ENCODE measurements at regions not wholly inside any gene's neighbourhood (a gene's known extent, or its start where the extent isn't known, plus 50 kb on each side); places are given as distances from the start of the nearest gene placed in this dataset.

DNA sequence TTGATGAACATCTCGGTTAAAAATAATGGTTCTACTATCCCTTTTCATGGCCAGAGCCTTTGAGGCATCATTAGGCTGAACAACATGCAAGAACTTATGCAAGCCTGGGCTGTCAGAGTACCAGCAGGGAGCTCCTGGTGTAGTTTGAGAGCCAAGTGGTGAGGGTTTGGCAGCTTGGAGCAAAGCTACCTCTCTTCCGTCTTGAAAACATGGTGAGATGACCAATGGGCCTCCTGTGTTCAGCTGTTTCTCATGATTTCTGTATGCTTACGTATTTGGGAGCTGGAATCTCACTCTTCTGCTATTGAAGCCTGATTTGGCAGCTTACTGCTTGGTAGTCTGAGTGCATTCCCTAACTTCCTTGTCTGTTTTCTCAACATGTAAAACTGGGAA is 150.4 kb downstream of the CXCL12 start:
- no peaks in the 10 kb centered on the region for H4K20me1 ChIP-seq (ENCODE audit: insufficient read depth, low read length)
- no peak overlapping the region for H2AFZ ChIP-seq (ENCODE audit: low read depth, low read length)
- H3K36me3 ChIP-seq (replicated peaks; ENCODE audit: low read depth, low read length), result no peaks in the 10 kb centered on the region
- H3K9me3 ChIP-seq (ENCODE audit: insufficient read depth, low read length), result no peaks in the 10 kb centered on the region
- no peak overlapping the region for H3K9ac ChIP-seq (ENCODE audit: low read length)
- no peaks in the 10 kb centered on the region for H3K27me3 ChIP-seq (ENCODE audit: low read depth, low read length)
- no peak overlapping the region for H3K27ac ChIP-seq (ENCODE audit: low read length)
- H3K4me3 ChIP-seq (ENCODE audit: low read length), result no peak overlapping the region
- no peaks in the 10 kb centered on the region for H3K79me2 ChIP-seq (ENCODE audit: low read length)
- TF ChIP-seq EZH2phosphoT487 (IDR thresholded peaks at IDR 0.05; ENCODE audit: low read depth), result no peak
- TF ChIP-seq, protein P1, sequence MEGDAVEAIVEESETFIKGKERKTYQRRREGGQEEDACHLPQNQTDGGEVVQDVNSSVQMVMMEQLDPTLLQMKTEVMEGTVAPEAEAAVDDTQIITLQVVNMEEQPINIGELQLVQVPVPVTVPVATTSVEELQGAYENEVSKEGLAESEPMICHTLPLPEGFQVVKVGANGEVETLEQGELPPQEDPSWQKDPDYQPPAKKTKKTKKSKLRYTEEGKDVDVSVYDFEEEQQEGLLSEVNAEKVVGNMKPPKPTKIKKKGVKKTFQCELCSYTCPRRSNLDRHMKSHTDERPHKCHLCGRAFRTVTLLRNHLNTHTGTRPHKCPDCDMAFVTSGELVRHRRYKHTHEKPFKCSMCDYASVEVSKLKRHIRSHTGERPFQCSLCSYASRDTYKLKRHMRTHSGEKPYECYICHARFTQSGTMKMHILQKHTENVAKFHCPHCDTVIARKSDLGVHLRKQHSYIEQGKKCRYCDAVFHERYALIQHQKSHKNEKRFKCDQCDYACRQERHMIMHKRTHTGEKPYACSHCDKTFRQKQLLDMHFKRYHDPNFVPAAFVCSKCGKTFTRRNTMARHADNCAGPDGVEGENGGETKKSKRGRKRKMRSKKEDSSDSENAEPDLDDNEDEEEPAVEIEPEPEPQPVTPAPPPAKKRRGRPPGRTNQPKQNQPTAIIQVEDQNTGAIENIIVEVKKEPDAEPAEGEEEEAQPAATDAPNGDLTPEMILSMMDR (IDR thresholded peaks at IDR 0.05; ENCODE audit: low read depth, low read length), result no peak
- H3K4me1 ChIP-seq (ENCODE audit: low read length), result no peaks in the 10 kb centered on the region
- no peak overlapping the region for H3K4me2 ChIP-seq (ENCODE audit: low read length)

DNA sequence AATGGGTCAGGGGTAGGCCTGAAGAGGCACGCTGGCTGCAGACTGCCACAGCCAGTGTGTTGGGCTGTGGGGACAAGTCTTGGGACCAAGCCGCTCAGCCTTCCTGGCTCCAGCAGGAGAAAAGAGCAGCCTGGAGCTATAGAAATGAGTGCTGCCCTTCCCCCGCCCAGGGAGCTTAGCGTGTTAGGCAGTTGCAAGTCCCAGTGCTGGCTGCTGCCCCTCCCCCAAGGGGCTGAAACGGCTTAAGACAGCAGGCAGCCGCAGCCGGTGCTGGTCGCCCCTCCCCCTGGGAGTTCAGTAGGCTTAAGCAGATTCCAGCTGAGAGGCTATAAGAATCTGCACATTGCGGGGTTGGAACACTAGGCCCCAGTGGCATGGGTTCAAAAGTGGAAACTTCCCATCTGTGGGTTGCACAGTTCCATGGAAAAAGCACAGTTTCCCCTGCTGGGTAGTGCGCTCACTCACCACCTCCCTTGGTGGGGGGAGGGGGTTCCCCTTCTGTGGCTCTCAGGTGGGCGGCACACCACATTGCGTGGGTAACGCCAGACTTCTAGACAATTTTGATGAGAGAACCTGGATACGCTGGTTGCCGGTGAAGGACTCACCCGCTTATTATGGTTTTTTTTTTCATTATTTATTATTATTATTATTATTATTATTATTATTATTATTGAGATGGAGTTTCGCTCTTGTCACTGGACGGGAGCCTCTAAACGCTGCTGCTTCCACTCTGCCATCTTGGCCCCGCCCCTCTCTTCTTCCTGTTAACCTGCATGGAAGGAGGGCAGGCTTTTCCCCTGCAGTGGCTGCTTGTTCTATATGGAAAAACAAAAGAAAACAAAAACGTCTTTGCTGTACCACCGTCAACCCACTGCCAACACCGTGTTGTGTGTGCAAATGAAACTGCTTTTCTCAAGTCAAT is 151.1 kb downstream of the CXCL12 start:
- no peak for TF ChIP-seq EZH2phosphoT487 (IDR thresholded peaks at IDR 0.05; ENCODE audit: low read depth)
- TF ChIP-seq, protein P1 (IDR thresholded peaks at IDR 0.05; ENCODE audit: low read depth, low read length), result no peak
- no peaks in the 10 kb centered on the region for H3K36me3 ChIP-seq (replicated peaks; ENCODE audit: low read depth, low read length)
- no peak overlapping the region for H3K9ac ChIP-seq (ENCODE audit: low read length)
- H3K9me3 ChIP-seq (ENCODE audit: insufficient read depth, low read length), result no peaks in the 10 kb centered on the region
- H3K79me2 ChIP-seq (ENCODE audit: low read length), result no peaks in the 10 kb centered on the region
- no peaks in the 10 kb centered on the region for H4K20me1 ChIP-seq (ENCODE audit: insufficient read depth, low read length)
- H3K4me3 ChIP-seq (ENCODE audit: low read length), result no peak overlapping the region
- no peaks in the 10 kb centered on the region for H3K27me3 ChIP-seq (ENCODE audit: low read depth, low read length)
- no peak overlapping the region for H3K27ac ChIP-seq (ENCODE audit: low read length)
- H3K4me2 ChIP-seq (ENCODE audit: low read length), result no peak overlapping the region
- H3K4me1 ChIP-seq (ENCODE audit: low read length), result no peaks in the 10 kb centered on the region
- no peak overlapping the region for H2AFZ ChIP-seq (ENCODE audit: low read depth, low read length)

DNA sequence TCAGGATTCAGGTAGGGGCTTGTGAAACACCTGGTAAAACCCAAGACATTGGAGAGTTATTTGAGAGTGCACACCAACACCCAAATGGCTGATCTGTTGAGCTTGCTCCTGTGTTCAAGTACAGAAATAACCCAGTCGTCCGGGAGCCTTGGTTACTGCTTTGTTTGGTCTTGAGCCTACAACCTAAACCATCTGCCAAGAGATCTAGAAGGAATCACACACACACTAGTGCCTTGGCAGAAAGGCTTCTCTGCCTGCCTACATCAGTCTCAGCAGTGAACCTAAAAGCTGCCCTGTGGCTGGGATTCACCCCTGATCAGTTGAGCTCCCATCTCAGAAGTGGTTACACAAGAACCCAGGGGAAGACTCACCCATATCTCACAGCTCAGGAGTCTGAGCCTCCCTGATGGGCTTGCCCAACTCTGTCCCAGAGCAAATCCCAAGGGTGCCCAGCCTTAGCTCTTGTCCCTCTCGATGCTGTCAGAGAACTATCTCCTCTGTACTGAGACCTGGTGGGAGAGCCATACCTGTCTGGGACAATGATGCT is 167.6 kb downstream of the CXCL12 start:
- Histone ChIP-seq H3K9me3 (ENCODE audit: insufficient read depth, low read length) (no peaks in the 10 kb centered on the region), H3K79me2 (ENCODE audit: low read length) (no peaks in the 10 kb centered on the region), H3K9ac (ENCODE audit: low read length) (no peak overlapping the region), H3K27me3 (ENCODE audit: low read depth, low read length) (no peaks in the 10 kb centered on the region), H3K4me1 (ENCODE audit: low read length) (no peaks in the 10 kb centered on the region; the same call in 1 of the 2 replicates), H3K4me2 (ENCODE audit: low read length) (no peak overlapping the region), H3K36me3 (replicated peaks; ENCODE audit: low read depth, low read length) (no peaks in the 10 kb centered on the region), H3K4me3 (ENCODE audit: low read length) (no peak overlapping the region), H4K20me1 (ENCODE audit: insufficient read depth, low read length) (no peaks in the 10 kb centered on the region), H2AFZ (ENCODE audit: low read depth, low read length) (no peak overlapping the region), H3K27ac (ENCODE audit: low read length) (no peak overlapping the region)
- TF ChIP-seq EZH2phosphoT487 (IDR thresholded peaks at IDR 0.05; ENCODE audit: low read depth), result no peak
- TF ChIP-seq, protein P1 (IDR thresholded peaks at IDR 0.05; ENCODE audit: low read depth, low read length), result no peak

DNA sequence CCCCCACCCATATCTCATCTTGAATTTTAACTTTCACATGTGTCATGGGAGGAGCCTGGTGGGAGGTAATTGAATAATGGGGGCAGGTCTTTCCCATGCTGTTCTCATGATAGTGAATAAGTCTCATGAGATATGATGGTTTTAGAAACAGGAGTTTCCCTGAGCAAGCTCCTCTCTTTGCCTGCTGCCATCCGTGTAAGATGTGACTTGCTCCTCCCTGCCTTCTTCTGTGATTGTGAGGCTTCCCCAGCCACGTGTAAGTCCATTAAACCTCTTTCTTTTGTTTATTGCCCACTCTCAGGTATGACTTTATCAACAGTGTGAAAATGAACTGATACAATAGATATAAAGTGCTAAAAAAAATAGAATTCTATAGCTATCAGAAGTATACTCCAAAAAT is 168.8 kb downstream of the CXCL12 start:
- Histone ChIP-seq H4K20me1 (ENCODE audit: insufficient read depth, low read length) (no peaks in the 10 kb centered on the region), H2AFZ (ENCODE audit: low read depth, low read length) (no peak overlapping the region), H3K4me1 (ENCODE audit: low read length) (no peaks in the 10 kb centered on the region; the same call in 1 of the 2 replicates), H3K4me2 (ENCODE audit: low read length) (no peak overlapping the region), H3K36me3 (replicated peaks; ENCODE audit: low read depth, low read length) (no peaks in the 10 kb centered on the region), H3K79me2 (ENCODE audit: low read length) (no peaks in the 10 kb centered on the region), H3K4me3 (ENCODE audit: low read length) (no peak overlapping the region), H3K27ac (ENCODE audit: low read length) (no peak overlapping the region), H3K27me3 (ENCODE audit: low read depth, low read length) (no peaks in the 10 kb centered on the region), H3K9me3 (ENCODE audit: insufficient read depth, low read length) (no peaks in the 10 kb centered on the region), H3K9ac (ENCODE audit: low read length) (no peak overlapping the region)
- no peak for TF ChIP-seq EZH2phosphoT487 (IDR thresholded peaks at IDR 0.05; ENCODE audit: low read depth)
- TF ChIP-seq, protein P1 (IDR thresholded peaks at IDR 0.05; ENCODE audit: low read depth, low read length), result no peak
